ENCODE measurements at regions not wholly inside any gene's neighbourhood (a gene's known extent, or its start where the extent isn't known, plus 50 kb on each side); places are given as distances from the start of the nearest gene placed in this dataset.

DNA sequence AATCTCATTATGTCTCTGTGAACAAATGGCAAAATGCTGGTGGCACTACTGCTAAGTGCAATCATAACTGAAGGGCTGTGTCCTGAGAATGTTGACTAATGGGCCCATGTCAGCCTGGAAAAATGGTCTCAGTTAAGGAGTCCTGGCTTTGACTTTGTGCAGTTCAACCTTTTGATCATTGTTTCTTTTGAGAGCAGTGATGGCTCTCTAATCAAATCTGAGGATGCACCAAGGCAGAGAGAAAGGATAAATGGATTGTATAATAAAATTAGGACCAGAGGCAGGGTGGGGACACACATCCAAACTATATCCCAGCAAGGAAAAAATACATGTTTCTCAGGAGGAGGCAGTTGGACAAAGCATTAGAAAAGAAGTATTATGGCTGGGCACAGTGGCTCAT, 59.6 kb upstream of the SYN3 start:
- TF ChIP-seq, protein P1, sequence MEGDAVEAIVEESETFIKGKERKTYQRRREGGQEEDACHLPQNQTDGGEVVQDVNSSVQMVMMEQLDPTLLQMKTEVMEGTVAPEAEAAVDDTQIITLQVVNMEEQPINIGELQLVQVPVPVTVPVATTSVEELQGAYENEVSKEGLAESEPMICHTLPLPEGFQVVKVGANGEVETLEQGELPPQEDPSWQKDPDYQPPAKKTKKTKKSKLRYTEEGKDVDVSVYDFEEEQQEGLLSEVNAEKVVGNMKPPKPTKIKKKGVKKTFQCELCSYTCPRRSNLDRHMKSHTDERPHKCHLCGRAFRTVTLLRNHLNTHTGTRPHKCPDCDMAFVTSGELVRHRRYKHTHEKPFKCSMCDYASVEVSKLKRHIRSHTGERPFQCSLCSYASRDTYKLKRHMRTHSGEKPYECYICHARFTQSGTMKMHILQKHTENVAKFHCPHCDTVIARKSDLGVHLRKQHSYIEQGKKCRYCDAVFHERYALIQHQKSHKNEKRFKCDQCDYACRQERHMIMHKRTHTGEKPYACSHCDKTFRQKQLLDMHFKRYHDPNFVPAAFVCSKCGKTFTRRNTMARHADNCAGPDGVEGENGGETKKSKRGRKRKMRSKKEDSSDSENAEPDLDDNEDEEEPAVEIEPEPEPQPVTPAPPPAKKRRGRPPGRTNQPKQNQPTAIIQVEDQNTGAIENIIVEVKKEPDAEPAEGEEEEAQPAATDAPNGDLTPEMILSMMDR (IDR thresholded peaks at IDR 0.05; ENCODE audit: poor library complexity, severe bottlenecking) = no peak
- no peak for TF ChIP-seq SMC3 (conservative IDR thresholded peaks at IDR 0.05; ENCODE audit: poor library complexity)
- no peak for TF ChIP-seq POLR2AphosphoS5 (IDR thresholded peaks at IDR 0.05)
- no peak for TF ChIP-seq MXI1 (conservative IDR thresholded peaks at IDR 0.05; ENCODE audit: poor library complexity, severe bottlenecking)
